ENCODE measurements at regions not wholly inside any gene's neighbourhood (a gene's known extent, or its start where the extent isn't known, plus 50 kb on each side); places are given as distances from the start of the nearest gene placed in this dataset.

DNA sequence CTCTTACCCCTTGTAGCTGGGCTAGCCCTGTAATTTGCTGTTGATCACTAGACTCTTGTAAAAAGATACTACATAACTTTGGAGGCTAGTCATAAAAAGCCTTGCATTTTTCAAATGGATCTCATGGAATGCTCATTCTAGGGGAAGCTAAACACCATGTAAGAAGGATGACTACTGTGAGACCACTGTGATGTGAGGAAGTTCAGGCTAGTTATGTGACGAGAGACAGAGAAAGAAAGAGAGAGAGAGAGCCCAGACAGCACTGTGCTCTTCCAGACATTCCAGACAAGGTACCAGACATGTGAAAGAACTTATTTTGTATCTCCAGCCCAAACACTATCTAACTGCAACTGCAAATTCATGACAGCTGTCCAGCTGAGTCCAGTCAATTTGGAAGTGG lies 404.6 kb upstream of the PITX2 start:
- intact Hi-C loops (cut with micrococcal nuclease), result no loop called here
- Histone ChIP-seq H3K9me3 (ENCODE audit: control extremely low read depth in 1 of 3, control insufficient read depth in 2 of 3, insufficient read depth in 1 of 3, low read length in 2 of 3) (no peaks in the 10 kb centered on the region), H3K4me2 (replicated peaks; ENCODE audit: low read depth, low read length, poor library complexity, severe bottlenecking) (no peak overlapping the region), H3K36me3 (replicated peaks in 1 of 2; ENCODE audit: control extremely low read depth in 1 of 2, control insufficient read depth in 1 of 2, extremely low read depth in 1 of 2, insufficient read depth in 2 of 2, low read length in 1 of 2) (no peaks in the 10 kb centered on the region), H3K4me3 (ENCODE audit: control extremely low read depth in 1 of 5, extremely low read depth in 1 of 5, insufficient read depth in 1 of 5, low read depth in 2 of 5, low read length in 4 of 5) (no peak overlapping the region), H3K79me2 (ENCODE audit: control insufficient read depth, insufficient read depth, low read length) (no peaks in the 10 kb centered on the region), H3K27ac (ENCODE audit: low read length in 2 of 2) (no peak overlapping the region), H2AFZ (ENCODE audit: insufficient read depth, low read depth, low read length, poor library complexity, severe bottlenecking) (no peak overlapping the region), H3K4me1 (ENCODE audit: control insufficient read depth in 2 of 2, insufficient read depth in 2 of 2, low read length in 2 of 2) (no peaks in the 10 kb centered on the region), H3K27me3 (replicated peaks in 1 of 4; ENCODE audit: control extremely low read depth in 1 of 4, control insufficient read depth in 3 of 4, insufficient read depth in 4 of 4, low read length in 3 of 4) (no peaks in the 10 kb centered on the region), H3K9ac (ENCODE audit: low read length) (no peak overlapping the region), H4K20me1 (ENCODE audit: control insufficient read depth, insufficient read depth, low read length, poor library complexity, severe bottlenecking) (no peaks in the 10 kb centered on the region)
- Mint-ChIP-seq H3K9me3 (ENCODE audit: insufficient read depth) (no peaks in the 10 kb centered on the region), H3K27me3 (no peaks in the 10 kb centered on the region), H3K27ac (no peak overlapping the region), H3K4me3 (no peak overlapping the region), H3K4me1 (no peaks in the 10 kb centered on the region)
- DNase-seq (no peak), ATAC-seq (ENCODE audit: low read depth) (no peak)
- CTCF ChIA-PET, result no interaction called here
- POLR2A ChIA-PET, result no interaction called here
- no peak for TF ChIP-seq EZH2 (IDR thresholded peaks at IDR 0.05; ENCODE audit: borderline replicate concordance, insufficient read depth, low read depth, low read length, poor library complexity, severe bottlenecking)
- TF ChIP-seq, protein P1, sequence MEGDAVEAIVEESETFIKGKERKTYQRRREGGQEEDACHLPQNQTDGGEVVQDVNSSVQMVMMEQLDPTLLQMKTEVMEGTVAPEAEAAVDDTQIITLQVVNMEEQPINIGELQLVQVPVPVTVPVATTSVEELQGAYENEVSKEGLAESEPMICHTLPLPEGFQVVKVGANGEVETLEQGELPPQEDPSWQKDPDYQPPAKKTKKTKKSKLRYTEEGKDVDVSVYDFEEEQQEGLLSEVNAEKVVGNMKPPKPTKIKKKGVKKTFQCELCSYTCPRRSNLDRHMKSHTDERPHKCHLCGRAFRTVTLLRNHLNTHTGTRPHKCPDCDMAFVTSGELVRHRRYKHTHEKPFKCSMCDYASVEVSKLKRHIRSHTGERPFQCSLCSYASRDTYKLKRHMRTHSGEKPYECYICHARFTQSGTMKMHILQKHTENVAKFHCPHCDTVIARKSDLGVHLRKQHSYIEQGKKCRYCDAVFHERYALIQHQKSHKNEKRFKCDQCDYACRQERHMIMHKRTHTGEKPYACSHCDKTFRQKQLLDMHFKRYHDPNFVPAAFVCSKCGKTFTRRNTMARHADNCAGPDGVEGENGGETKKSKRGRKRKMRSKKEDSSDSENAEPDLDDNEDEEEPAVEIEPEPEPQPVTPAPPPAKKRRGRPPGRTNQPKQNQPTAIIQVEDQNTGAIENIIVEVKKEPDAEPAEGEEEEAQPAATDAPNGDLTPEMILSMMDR (IDR thresholded peaks at IDR 0.05), result no peak
- no CpG with 5 or more reads among the region's 1 CpG for WGBS (ENCODE audit: insufficient coverage)

GRCh38 chr4:111028795-111029194 lies 405.9 kb upstream of the PITX2 start:
- H3K79me2 ChIP-seq (ENCODE audit: control insufficient read depth, insufficient read depth, low read length), result no peaks in the 10 kb centered on the region
- H3K9ac ChIP-seq (ENCODE audit: low read length), result no peak overlapping the region
- H3K4me2 ChIP-seq (replicated peaks; ENCODE audit: low read depth, low read length, poor library complexity, severe bottlenecking), result no peak overlapping the region
- no peaks in the 10 kb centered on the region for H3K27me3 ChIP-seq (replicated peaks in 1 of 4; ENCODE audit: control extremely low read depth in 1 of 4, control insufficient read depth in 3 of 4, insufficient read depth in 4 of 4, low read length in 3 of 4)
- ATAC-seq (ENCODE audit: low read depth) (no peak), DNase-seq (no peak)
- intact Hi-C loops (cut with micrococcal nuclease), result no loop called here
- no peaks in the 10 kb centered on the region for H3K27me3 Mint-ChIP-seq
- no peaks in the 10 kb centered on the region for H3K4me1 ChIP-seq (ENCODE audit: control insufficient read depth in 2 of 2, insufficient read depth in 2 of 2, low read length in 2 of 2)
- POLR2A ChIA-PET, result no interaction called here
- H3K27ac ChIP-seq (ENCODE audit: low read length in 2 of 2), result no peak overlapping the region
- no peaks in the 10 kb centered on the region for H3K9me3 Mint-ChIP-seq (ENCODE audit: insufficient read depth)
- no peaks in the 10 kb centered on the region for H3K9me3 ChIP-seq (ENCODE audit: control extremely low read depth in 1 of 3, control insufficient read depth in 2 of 3, insufficient read depth in 1 of 3, low read length in 2 of 3)
- H3K27ac Mint-ChIP-seq, result no peak overlapping the region
- WGBS (ENCODE audit: insufficient coverage), result no CpG with 5 or more reads among the region's 1 CpG
- no peak overlapping the region for H3K4me3 Mint-ChIP-seq
- H3K4me3 ChIP-seq (ENCODE audit: control extremely low read depth in 1 of 5, extremely low read depth in 1 of 5, insufficient read depth in 1 of 5, low read depth in 2 of 5, low read length in 4 of 5), result no peak overlapping the region
- H3K36me3 ChIP-seq (replicated peaks in 1 of 2; ENCODE audit: control extremely low read depth in 1 of 2, control insufficient read depth in 1 of 2, extremely low read depth in 1 of 2, insufficient read depth in 2 of 2, low read length in 1 of 2), result no peaks in the 10 kb centered on the region
- TF ChIP-seq, protein P1 (IDR thresholded peaks at IDR 0.05), result no peak
- no peak for TF ChIP-seq EZH2 (IDR thresholded peaks at IDR 0.05; ENCODE audit: borderline replicate concordance, insufficient read depth, low read depth, low read length, poor library complexity, severe bottlenecking)
- H4K20me1 ChIP-seq (ENCODE audit: control insufficient read depth, insufficient read depth, low read length, poor library complexity, severe bottlenecking), result no peaks in the 10 kb centered on the region
- no peaks in the 10 kb centered on the region for H3K4me1 Mint-ChIP-seq
- CTCF ChIA-PET, result no interaction called here
- H2AFZ ChIP-seq (ENCODE audit: insufficient read depth, low read depth, low read length, poor library complexity, severe bottlenecking), result no peak overlapping the region

Measured in B cell (primary cell).